ENCODE measurements at regions not wholly inside any gene's neighbourhood (a gene's known extent, or its start where the extent isn't known, plus 50 kb on each side); places are given as distances from the start of the nearest gene placed in this dataset.

DNA sequence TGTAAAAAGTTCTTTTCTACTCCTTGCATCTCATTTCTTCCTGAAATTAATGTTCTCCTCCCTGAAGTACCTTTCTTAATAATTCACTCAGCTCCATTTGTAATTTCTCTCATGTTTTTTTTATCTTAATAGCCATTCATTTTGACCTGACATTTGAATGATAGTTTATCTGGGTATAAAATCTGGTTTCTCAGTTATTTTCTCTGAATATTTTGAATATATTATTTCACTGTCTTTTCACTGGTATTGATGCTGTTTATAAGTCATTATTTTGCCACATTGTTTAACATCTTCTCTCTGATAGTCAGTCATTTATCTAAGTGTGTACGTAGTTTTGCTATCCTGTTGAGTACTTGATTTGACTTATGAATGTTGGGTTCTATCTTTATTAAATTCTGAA, 68.8 kb upstream of the ARHGAP18 start:
- FAIRE-seq: no peak
- H3K4me3 ChIP-seq (ENCODE audit: low read length in 3 of 3): no peak overlapping the region
- intact Hi-C loops (cut with DNase I): no loop called here
- H3K4me1 ChIP-seq (ENCODE audit: control insufficient read depth in 2 of 3, insufficient read depth in 2 of 3, low read depth in 1 of 3, low read length in 3 of 3): no peaks in the 10 kb centered on the region
- no peaks in the 10 kb centered on the region for H3K27me3 ChIP-seq (ENCODE audit: control insufficient read depth, insufficient read depth, low read length)
- H3K36me3 ChIP-seq (ENCODE audit: control insufficient read depth in 2 of 3, insufficient read depth in 3 of 3, low read length in 3 of 3): no peaks in the 10 kb centered on the region
- DNase-seq: no peak
- H3K9me3 ChIP-seq (ENCODE audit: control insufficient read depth in 2 of 3, insufficient read depth in 1 of 3, low read length in 3 of 3): no peaks in the 10 kb centered on the region
- H3K27ac ChIP-seq (ENCODE audit: low read depth in 2 of 2, low read length in 2 of 2): no peak overlapping the region
- no peak overlapping the region for H3K9ac ChIP-seq (ENCODE audit: low read length in 3 of 3)
- TF ChIP-seq, protein P1, sequence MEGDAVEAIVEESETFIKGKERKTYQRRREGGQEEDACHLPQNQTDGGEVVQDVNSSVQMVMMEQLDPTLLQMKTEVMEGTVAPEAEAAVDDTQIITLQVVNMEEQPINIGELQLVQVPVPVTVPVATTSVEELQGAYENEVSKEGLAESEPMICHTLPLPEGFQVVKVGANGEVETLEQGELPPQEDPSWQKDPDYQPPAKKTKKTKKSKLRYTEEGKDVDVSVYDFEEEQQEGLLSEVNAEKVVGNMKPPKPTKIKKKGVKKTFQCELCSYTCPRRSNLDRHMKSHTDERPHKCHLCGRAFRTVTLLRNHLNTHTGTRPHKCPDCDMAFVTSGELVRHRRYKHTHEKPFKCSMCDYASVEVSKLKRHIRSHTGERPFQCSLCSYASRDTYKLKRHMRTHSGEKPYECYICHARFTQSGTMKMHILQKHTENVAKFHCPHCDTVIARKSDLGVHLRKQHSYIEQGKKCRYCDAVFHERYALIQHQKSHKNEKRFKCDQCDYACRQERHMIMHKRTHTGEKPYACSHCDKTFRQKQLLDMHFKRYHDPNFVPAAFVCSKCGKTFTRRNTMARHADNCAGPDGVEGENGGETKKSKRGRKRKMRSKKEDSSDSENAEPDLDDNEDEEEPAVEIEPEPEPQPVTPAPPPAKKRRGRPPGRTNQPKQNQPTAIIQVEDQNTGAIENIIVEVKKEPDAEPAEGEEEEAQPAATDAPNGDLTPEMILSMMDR (IDR thresholded peaks at IDR 0.05; ENCODE audit: borderline replicate concordance, extremely low read depth, insufficient read depth): no peak

DNA sequence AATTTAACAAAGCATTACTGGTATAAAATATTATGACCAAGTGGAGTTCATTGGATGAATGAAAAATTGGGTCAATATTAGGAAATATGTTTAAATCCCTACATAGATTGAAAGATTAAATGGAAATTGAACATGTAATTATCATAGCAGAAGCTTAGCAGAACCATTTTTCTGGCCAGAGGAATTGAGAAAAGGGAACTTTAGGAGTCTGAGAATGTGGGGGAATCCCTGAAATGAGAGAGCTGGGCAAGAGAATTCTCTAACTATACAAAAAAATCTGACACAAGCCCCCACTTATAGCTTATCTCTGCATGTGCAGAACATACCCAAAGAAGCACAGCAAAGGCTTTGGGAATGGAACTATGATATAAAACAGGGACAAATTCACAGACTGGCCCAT, 67.4 kb upstream of the ARHGAP18 start:
- H3K4me3 ChIP-seq (ENCODE audit: low read length in 3 of 3): no peak overlapping the region
- DNase-seq: no peak
- no peaks in the 10 kb centered on the region for H3K27me3 ChIP-seq (ENCODE audit: control insufficient read depth, insufficient read depth, low read length)
- no peaks in the 10 kb centered on the region for H3K36me3 ChIP-seq (ENCODE audit: control insufficient read depth in 2 of 3, insufficient read depth in 3 of 3, low read length in 3 of 3)
- no peak for FAIRE-seq
- no peaks in the 10 kb centered on the region for H3K9me3 ChIP-seq (ENCODE audit: control insufficient read depth in 2 of 3, insufficient read depth in 1 of 3, low read length in 3 of 3)
- intact Hi-C loops (cut with DNase I): no loop called here
- H3K4me1 ChIP-seq (ENCODE audit: control insufficient read depth in 2 of 3, insufficient read depth in 2 of 3, low read depth in 1 of 3, low read length in 3 of 3): no peaks in the 10 kb centered on the region
- no peak overlapping the region for H3K9ac ChIP-seq (ENCODE audit: low read length in 3 of 3)
- TF ChIP-seq, protein P1 (IDR thresholded peaks at IDR 0.05; ENCODE audit: borderline replicate concordance, extremely low read depth, insufficient read depth): no peak
- no peak overlapping the region for H3K27ac ChIP-seq (ENCODE audit: low read depth in 2 of 2, low read length in 2 of 2)

DNA sequence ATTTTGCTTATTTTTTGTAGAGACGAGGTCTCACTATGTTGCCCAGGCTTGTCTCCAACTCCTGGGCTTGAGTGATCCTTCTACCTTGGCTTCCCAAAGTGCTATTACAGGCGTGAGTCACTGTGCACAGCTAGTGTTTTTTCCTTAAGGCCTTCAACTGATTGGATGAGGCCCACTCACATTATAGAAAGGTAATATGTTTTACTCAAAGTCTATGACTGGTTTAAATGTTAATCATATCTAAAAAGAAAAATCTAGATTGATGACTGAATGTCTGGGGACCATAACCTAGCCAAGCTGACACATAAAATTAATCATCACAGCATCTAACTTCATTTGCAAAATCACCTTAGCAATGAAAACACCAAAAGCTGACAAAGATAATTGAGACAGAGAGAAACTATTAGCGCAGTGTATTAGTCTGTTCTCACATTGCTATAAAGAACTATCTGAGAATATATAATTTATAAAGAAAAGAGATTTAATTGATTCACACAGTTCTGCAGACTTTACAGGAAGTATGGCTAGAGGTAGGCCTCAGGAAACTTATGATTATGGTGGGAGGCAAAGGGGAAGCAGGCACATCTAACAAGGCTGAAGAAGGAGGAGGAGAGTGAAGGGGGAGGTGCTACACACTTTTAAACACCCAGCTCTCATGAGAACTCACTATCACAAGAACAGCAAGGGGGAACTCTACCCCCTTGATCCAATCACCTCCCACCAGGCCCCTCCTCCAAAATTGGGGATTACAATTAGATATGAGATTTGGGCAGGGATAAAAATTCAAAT, 66.8 kb upstream of the ARHGAP18 start:
- no peak overlapping the region for H3K9ac ChIP-seq (ENCODE audit: low read length in 3 of 3)
- H3K27me3 ChIP-seq (ENCODE audit: control insufficient read depth, insufficient read depth, low read length): no peaks in the 10 kb centered on the region
- no peak overlapping the region for H3K4me3 ChIP-seq (ENCODE audit: low read length in 3 of 3)
- no peaks in the 10 kb centered on the region for H3K9me3 ChIP-seq (ENCODE audit: control insufficient read depth in 2 of 3, insufficient read depth in 1 of 3, low read length in 3 of 3)
- intact Hi-C loops (cut with DNase I): no loop called here
- TF ChIP-seq, protein P1 (IDR thresholded peaks at IDR 0.05; ENCODE audit: borderline replicate concordance, extremely low read depth, insufficient read depth): no peak
- no peak overlapping the region for H3K27ac ChIP-seq (ENCODE audit: low read depth in 2 of 2, low read length in 2 of 2)
- FAIRE-seq (no peak), DNase-seq (no peak)
- H3K36me3 ChIP-seq (ENCODE audit: control insufficient read depth in 2 of 3, insufficient read depth in 3 of 3, low read length in 3 of 3): no peaks in the 10 kb centered on the region
- H3K4me1 ChIP-seq (ENCODE audit: control insufficient read depth in 2 of 3, insufficient read depth in 2 of 3, low read depth in 1 of 3, low read length in 3 of 3): no peaks in the 10 kb centered on the region

Data from kidney (tissue), 13 donors.